OCI-LY3 (cell line): ENCODE measurements at regions not wholly inside any gene's neighbourhood (a gene's known extent, or its start where the extent isn't known, plus 50 kb on each side); places are given as distances from the start of the nearest gene placed in this dataset.
"Not testable (repeated sequence)": the region's sequence is repeated elsewhere in the genome, so short reads cannot be mapped to it uniquely, and the experiment has no call there.

Experiments
- H2AFZ ChIP-seq: fragments of 200-600, 300-600 bp; shearing (Covaris generic); 2 replicates; pipeline ENCODE4 v1.6.0; 2014; ENCODE audit warnings: antibody characterized with exemption, low read depth, low read length
- H3K27ac ChIP-seq: fragments of 200-600, 300-600 bp; sonication (generic); 2 replicates; pipeline ENCODE4 v1.5.1; 2014; ENCODE audit warnings: mild to moderate bottlenecking, low read length, moderate library complexity, mixed read lengths
- H3K27me3 ChIP-seq: fragments of 200-600, 300-600 bp; sonication (generic); 2 replicates; pipeline ENCODE4 v1.6.1; 2014; ENCODE audit warnings: low read depth, low read length, mixed read lengths
- H3K36me3 ChIP-seq: fragments of 200-600, 300-600 bp; sonication (generic); replicated peaks from 2 replicates; pipeline ENCODE3; 2014; ENCODE audit warnings: low read depth, low read length, mixed read lengths
- H3K4me1 ChIP-seq: fragments of 300-600, 200-600 bp; sonication (generic); 2 replicates; pipeline ENCODE4 v1.6.1; 2014; ENCODE audit warnings: low read length, mixed read lengths
- H3K4me2 ChIP-seq: fragments of 200-600, 300-600 bp; sonication (generic); 2 replicates; pipeline ENCODE4 v1.6.1; 2014; ENCODE audit warnings: low read length, mixed read lengths
- H3K4me3 ChIP-seq: fragments of 300-600, 200-600 bp; sonication (generic); 2 replicates; pipeline ENCODE4 v1.5.1; 2014; ENCODE audit warnings: antibody characterized with exemption, mild to moderate bottlenecking, low read length, moderate library complexity
- H3K79me2 ChIP-seq: fragments of 300-600, 200-600 bp; shearing (Covaris generic); 2 replicates; pipeline ENCODE4 v1.6.1; 2014; ENCODE audit warnings: mild to moderate bottlenecking, low read length, mixed read lengths
- H3K9ac ChIP-seq: fragments of 300-600, 200-600 bp; shearing (Covaris generic); 2 replicates; pipeline ENCODE4 v1.6.0; 2014; ENCODE audit warnings: mild to moderate bottlenecking, low read length, moderate library complexity
- H3K9me3 ChIP-seq: fragments of 200-600, 300-600 bp; shearing (Covaris generic); 2 replicates; pipeline ENCODE4 v1.6.1; 2014; ENCODE audit warnings: low read length, mixed read lengths; ENCODE audit not compliant: insufficient read depth
- H4K20me1 ChIP-seq: fragments of 200-600, 300-600 bp; sonication (generic); 2 replicates; pipeline ENCODE4 v1.6.1; 2016; ENCODE audit warnings: low read length, mixed read lengths; ENCODE audit not compliant: insufficient read depth
- CTCF ChIP-seq: fragments of 200-600, 300-600 bp; sonication (generic); IDR thresholded peaks from 2 replicates; pipeline ENCODE4 v1.5.1; 2014; ENCODE audit warnings: antibody characterized with exemption, low read length, low read depth
- EZH2phosphoT487 ChIP-seq: fragments of 200-600 bp; shearing (Covaris generic); IDR thresholded peaks from 2 replicates; pipeline ENCODE4 v1.6.1; 2018; ENCODE audit warnings: antibody characterized with exemption, mixed run types, low read depth

DNA sequence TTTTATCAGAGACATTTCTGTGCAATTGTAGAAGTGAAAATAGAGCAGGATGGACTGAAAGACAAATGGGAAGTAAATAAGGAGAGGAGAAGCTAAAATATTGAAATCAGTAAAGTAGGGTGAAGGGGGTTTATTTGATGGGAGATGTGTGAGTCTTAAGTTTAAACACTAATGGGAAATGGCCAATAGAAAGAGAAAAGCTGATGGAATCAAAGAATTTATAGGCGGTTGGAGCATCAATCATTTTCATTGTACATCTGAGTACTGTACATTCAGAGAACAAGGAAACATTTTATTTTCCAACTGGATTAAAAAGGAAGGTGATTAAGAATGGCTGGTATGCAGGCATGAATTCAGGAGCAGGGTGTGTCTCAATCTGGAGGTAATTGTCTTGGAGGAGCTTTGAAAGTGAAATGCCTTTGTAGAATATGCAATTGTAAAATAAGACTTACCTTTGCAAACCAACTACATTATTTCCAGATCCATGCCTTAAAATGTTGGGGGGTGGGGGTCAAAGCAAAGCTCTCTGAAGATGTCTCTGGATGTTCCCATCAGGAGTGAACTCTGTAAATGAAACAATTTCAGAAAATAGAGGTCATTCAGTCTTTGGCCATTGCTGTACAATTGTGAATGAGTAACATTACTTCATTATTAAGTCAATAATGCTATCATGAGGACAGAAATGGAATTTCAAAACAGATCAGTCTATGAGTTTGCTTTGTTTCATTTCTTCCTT is 227.4 kb downstream of the SPATA31A1 start:
- Histone ChIP-seq H3K4me2 (peak overlapping the region; percentile 30; the same call in 1 of the 2 replicates), H3K4me1 (peaks cover 11% of the 10 kb centered on the region)
- H4K20me1 ChIP-seq, H3K79me2 ChIP-seq, H3K9me3 ChIP-seq, H3K4me3 ChIP-seq, H3K27me3 ChIP-seq, H2AFZ ChIP-seq, H3K9ac ChIP-seq, H3K27ac ChIP-seq, H3K36me3 ChIP-seq: not testable (repeated sequence)

GRCh38 chr9:39583413-39583747 is 227.9 kb downstream of the SPATA31A1 start:
- H3K4me3 ChIP-seq, H3K4me2 ChIP-seq, H3K9ac ChIP-seq, H2AFZ ChIP-seq, H3K27me3 ChIP-seq, H3K9me3 ChIP-seq, H3K36me3 ChIP-seq, H4K20me1 ChIP-seq, H3K27ac ChIP-seq, H3K79me2 ChIP-seq: not testable (repeated sequence)
- H3K4me1 ChIP-seq, result peaks cover 11% of the 10 kb centered on the region

DNA sequence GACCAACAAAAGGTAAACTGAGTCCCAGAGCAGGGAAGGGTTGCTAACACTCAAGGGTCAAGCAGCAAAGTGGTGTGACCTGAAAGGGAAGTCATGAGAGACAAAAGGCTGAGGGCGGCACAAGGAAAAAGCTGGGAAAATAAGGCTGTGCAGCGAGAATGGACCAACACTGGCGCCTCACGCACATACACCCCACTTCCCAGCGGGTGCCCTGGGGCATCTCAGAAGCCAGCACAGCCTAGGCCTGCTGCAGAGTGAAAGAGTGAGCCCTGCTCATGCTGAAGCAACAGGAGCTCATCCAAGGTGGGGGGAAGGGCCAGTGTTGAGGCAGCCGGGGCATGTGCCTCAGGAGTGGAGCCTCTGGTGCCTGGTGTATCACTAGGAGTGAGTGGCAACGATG is 229.8 kb downstream of the SPATA31A1 start:
- H3K27ac ChIP-seq, H3K9ac ChIP-seq: not testable (repeated sequence)

DNA sequence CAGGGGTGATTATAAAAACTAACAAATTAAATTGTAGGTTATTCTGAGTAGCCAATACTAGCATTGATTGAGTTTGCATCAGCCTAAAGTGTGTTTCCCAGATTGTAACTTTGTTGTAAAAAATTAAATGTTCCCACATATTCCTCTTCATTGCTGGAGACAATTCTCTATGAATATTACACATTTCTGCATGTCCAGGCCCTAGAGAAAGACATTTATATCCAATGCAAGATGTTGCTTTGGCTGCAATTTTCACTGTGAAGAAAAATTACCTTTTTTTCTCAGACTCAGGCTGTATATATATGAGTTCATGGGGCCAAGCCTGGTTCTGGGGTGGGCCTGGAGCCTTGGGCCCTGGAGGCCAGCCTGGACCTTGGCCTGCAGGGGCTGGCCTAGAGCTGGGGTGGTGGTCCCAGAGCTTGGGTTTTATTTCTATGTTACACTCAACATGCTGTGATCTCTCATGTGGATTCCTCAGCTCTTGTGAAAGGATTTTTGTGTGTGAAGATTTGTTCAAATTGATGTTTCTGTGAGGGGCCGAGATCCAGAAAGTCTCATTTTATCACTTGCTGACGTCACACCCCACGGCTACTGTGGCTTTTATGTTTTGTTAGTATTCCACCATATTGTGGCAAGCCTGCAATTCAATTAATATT is 232.5 kb downstream of the SPATA31A1 start:
- Histone ChIP-seq H3K27ac (no peak overlapping the region), H3K4me1 (peaks cover 2% of the 10 kb centered on the region; the same call in 1 of the 2 replicates), H4K20me1 (no peaks in the 10 kb centered on the region), H3K9ac (no peak overlapping the region), H3K4me2 (no peak overlapping the region), H3K9me3 (no peaks in the 10 kb centered on the region), H2AFZ (no peak overlapping the region), H3K36me3 (no peaks in the 10 kb centered on the region), H3K27me3 (no peaks in the 10 kb centered on the region), H3K79me2 (no peaks in the 10 kb centered on the region), H3K4me3 (no peak overlapping the region)
- TF ChIP-seq EZH2phosphoT487, result no peak
- TF ChIP-seq CTCF, result no peak

More for the DNA sequence above, 229.8 kb downstream of the SPATA31A1 start:
- H3K36me3 ChIP-seq, H4K20me1 ChIP-seq, H2AFZ ChIP-seq, H3K4me3 ChIP-seq, H3K27me3 ChIP-seq, H3K4me2 ChIP-seq, H3K79me2 ChIP-seq, H3K9me3 ChIP-seq: not testable (repeated sequence)
- peaks cover 11% of the 10 kb centered on the region for H3K4me1 ChIP-seq

DNA sequence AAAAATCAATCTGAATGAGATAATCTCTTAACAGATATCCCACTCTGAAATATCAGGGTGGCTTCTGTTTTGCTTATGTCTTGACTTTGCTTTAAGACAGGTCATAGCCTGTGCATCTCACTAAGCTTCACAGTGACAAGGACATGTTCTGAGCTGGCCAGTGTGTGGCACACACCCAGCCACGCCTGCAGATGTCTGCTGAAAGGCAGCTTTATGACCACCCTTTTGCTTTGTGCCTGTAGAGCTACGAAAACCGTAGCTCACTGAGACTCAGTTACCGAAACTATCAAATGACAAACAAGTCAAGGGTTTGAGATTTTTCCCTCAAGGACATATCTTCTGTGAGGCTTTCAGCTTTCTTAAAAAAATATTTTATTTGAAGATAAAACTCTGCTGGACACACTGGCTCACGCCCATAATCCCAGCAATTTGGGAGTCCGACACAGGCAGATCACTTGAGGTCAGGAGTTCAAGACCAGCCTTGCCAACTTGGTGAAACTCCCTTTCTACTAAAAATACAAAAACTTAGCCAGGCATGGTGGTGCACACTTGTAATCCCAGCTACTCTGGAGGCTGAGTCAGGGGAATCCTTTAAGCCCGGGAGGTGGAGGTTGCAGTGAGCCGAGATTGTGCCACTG is 233.2 kb downstream of the SPATA31A1 start:
- no peaks in the 10 kb centered on the region for H3K9me3 ChIP-seq
- no peak overlapping the region for H3K9ac ChIP-seq
- H2AFZ ChIP-seq, result no peak overlapping the region
- TF ChIP-seq CTCF, result no peak
- no peak for TF ChIP-seq EZH2phosphoT487
- H3K4me2 ChIP-seq, result no peak overlapping the region
- H3K27ac ChIP-seq, result no peak overlapping the region
- H3K27me3 ChIP-seq, result no peaks in the 10 kb centered on the region
- H3K4me1 ChIP-seq, result no peaks in the 10 kb centered on the region
- H4K20me1 ChIP-seq, result no peaks in the 10 kb centered on the region
- H3K4me3 ChIP-seq, result no peak overlapping the region
- H3K36me3 ChIP-seq, result no peaks in the 10 kb centered on the region
- H3K79me2 ChIP-seq, result no peaks in the 10 kb centered on the region

DNA sequence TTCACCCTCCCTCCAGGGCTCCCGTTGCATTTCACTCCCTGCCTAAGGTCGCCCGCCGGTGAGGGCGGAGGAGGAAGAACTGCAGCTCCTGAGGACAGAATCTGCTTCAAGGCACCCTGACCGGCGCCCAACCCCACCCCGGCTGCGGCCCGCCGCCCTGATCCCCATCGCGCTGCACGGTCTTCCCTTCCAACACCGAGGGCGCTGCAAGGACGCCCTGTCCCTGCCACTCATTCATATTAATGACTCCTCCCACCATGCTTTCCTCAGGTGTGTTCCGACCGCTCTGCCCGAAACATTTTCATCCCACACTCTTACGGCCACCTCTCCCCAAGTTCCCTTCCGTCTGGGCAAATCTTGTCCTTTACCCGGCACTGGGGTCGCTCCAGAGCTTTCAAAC is 248.6 kb downstream of the SPATA31A1 start:
- not testable (repeated sequence) for H4K20me1 ChIP-seq, H3K36me3 ChIP-seq, H3K4me2 ChIP-seq, H3K79me2 ChIP-seq, H3K27me3 ChIP-seq, H3K27ac ChIP-seq, H3K9ac ChIP-seq, H2AFZ ChIP-seq, H3K4me3 ChIP-seq, H3K9me3 ChIP-seq, H3K4me1 ChIP-seq

DNA sequence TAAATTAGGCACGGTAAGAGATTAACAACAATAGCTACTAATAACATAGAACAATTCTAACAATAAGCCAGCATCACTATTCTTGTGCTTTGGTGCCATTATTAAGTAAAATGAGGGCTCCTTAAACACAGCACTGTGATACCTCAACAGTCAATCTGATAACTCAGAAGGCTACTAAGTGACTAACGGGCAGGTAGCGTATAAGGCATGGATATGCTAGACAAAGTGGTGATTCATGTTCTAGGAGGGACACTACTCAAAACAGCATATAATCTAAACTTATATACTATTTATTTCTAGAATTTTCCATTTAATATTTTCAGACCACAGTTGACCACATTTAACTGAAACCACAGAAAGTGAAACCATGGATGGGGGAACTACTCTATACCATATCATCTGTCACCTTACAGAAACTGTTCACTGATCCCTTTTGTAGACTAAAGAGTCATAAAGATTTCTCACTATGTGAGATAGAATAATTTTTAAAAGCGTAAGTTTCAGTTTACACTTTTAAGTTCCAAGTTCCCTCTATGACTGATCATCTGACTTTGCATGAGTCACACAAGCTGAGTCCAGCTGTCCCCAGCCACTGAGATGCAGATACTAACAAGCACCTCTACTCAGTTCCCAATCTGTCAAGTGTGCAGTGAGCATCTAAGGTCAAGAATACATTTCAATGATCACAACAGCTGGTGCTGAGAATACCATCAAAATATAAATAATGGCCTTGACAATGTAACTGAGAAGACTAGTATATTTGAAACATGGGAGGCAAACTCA is 256.2 kb downstream of the SPATA31A1 start:
- H2AFZ ChIP-seq, H4K20me1 ChIP-seq, H3K9me3 ChIP-seq, H3K4me2 ChIP-seq, H3K27me3 ChIP-seq, H3K27ac ChIP-seq, H3K4me3 ChIP-seq, H3K9ac ChIP-seq, H3K4me1 ChIP-seq, H3K36me3 ChIP-seq, H3K79me2 ChIP-seq: not testable (repeated sequence)
